Heart right ventricle (tissue), 16 donors: ENCODE measurements at regions not wholly inside any gene's neighbourhood (a gene's known extent, or its start where the extent isn't known, plus 50 kb on each side); places are given as distances from the start of the nearest gene placed in this dataset.
A peak's percentile ranks its signal among the peaks of the same experiment; 100 is the strongest.

ENCODE experiments used
- ATAC-seq, 8 donors: fragments of 200-7000 bp; cut with Tn5 transposase; one replicate each; pipeline ENCODE4 v1.9.1; 2020; ENCODE audit warnings: mild to moderate bottlenecking in 8 of 8, moderate library complexity in 8 of 8, moderate number of reproducible peaks in 1 of 8
- DNase-seq, 2 donors: peaks; one replicate each; pipeline ENCODE4 v3.0.0-alpha.2; 2020
- H3K27ac ChIP-seq, 10 donors: fragments of 200-600 bp; sonication (generic) in 2 of 10; one replicate each; pipeline versions ENCODE4 v1.5.0 to v1.8.0; 2020 to 2022; ENCODE audit warnings: mild to moderate bottlenecking in 3 of 10
- H3K27me3 ChIP-seq, 7 donors: fragments of 200-600 bp; one replicate each; pipeline ENCODE4 v1.8.0; 2021 to 2022; ENCODE audit warnings: mild to moderate bottlenecking in 2 of 7
- H3K36me3 ChIP-seq, 9 donors: fragments of 200-600 bp; sonication (generic) in 1 of 9; one replicate each; pipeline versions ENCODE4 v1.5.0 to v1.8.0; 2020 to 2022; ENCODE audit warnings: mild to moderate bottlenecking in 2 of 9
- H3K4me1 ChIP-seq, 9 donors: fragments of 200-600 bp; sonication (generic) in 1 of 9; one replicate each; pipeline versions ENCODE4 v1.5.0 to v1.8.0; 2020 to 2022; ENCODE audit warnings: mild to moderate bottlenecking in 4 of 9
- H3K4me3 ChIP-seq, 10 donors: fragments of 200-600 bp; sonication (generic) in 2 of 10; one replicate each; pipeline versions ENCODE4 v1.5.0 to v1.8.0; 2020 to 2022; ENCODE audit warnings: mild to moderate bottlenecking in 7 of 10, moderate library complexity in 2 of 10
- H3K9me3 ChIP-seq, 11 donors: fragments of 200-600 bp in 10 of 11; sonication (generic) in 2 of 11; one replicate each; pipeline versions ENCODE4 v1.5.0 to v1.8.0; 2013 to 2022; ENCODE audit warnings: mild to moderate bottlenecking in 2 of 11, control low read depth in 1 of 11, moderate library complexity in 1 of 11
- WGBS, 2 donors: extraction: QIAGEN DNeasy Blood & Tissue Kit; methylation state at CpG; one replicate each; pipeline ENCODE4 v1.1.7; 2013; ENCODE audit warnings: inconsistent platforms in 1 of 2; 5-methylcytosine and 5-hydroxymethylcytosine counted together
- intact Hi-C, 10 donors: fragments of 100-400 bp; cut with DNase I; formaldehyde crosslinking; loops; one replicate each; pipeline versions ENCODE4 v1.11.1 to v1.14.2; 2022
- TF ChIP-seq, protein P1 (sequence below), 9 donors: fragments of 200-600 bp; sonication (generic) in 2 of 9; IDR thresholded peaks; one replicate each; pipeline versions ENCODE4 v1.5.0 to v1.8.0; 2021 to 2022; ENCODE audit warnings: antibody characterized with exemption in 9 of 9, mild to moderate bottlenecking in 5 of 9, moderate library complexity in 1 of 9
- donor health status: Arrhythmogenic right ventricular cardiomyopathy.
- donor health status: ischemic (EF 13 %, LVEDD 7.1; RV severe dilation, severe dysfunction).
- donor health status: healthy with polysubstance abuse.
- donor health status: DM: no; HTN: yes; CAD: no.
- donor health status: DM: no; HTN: no; CAD: no.
- donor health status: ischemic (EF 25% LVEDD 6.9; RV normal size, moderate dysfunction).
- donor health status: ischemic (EF 25% LVEDD 5.7; RV mildly dilated, moderate dysfunction).
- donor health status: healthy.
- donor health status: DM: yes; HTN: yes; CAD: no.
- donor health status: Ischemic cardiomyopathy.
- donor health status: ischemic (EF 35%, LVEDD 5.7; RV mildly dilated, moderate dysfunction).
- donor health status: nonischemic (EF 11% LVEDD 7.7; RV severe dilation, severe dysfunction).
- donor health status: DM: yes; HTN: yes; CAD: no.
- donor health status: PGD.
- donor health status: ischemic (EF 29% LVEDD 5.4; RV normal size, mild dysfunction).
- donor health status: nonischemic (EF 23%, LVEDD 6.1; RV moderate dilation, normal function).

DNA sequence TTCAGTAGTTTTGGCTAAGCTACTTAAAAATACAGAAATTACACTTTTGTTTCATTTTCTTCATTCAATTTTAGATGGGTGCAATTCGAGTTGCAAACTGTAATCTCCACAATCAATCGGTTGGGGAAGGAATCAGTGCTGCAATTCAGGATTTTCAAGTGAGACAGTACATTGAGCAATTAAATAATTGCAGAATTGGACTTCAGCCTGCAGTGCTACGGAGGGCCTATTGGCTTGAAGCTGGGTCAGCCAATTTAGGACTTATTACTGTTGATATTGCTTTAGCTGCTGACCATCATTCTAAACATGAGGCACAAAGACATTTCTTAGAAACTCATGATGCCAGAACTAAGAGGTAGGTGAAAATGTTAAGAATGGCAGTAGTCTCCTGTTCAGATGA lies 77.7 kb downstream of the BLTP1 start:
- DNase-seq (no peak), ATAC-seq (no peak)
- H3K36me3 ChIP-seq: peaks cover 0 to 100% (median 3%) of the 10 kb centered on the region in 9 donors
- TF ChIP-seq, protein P1, sequence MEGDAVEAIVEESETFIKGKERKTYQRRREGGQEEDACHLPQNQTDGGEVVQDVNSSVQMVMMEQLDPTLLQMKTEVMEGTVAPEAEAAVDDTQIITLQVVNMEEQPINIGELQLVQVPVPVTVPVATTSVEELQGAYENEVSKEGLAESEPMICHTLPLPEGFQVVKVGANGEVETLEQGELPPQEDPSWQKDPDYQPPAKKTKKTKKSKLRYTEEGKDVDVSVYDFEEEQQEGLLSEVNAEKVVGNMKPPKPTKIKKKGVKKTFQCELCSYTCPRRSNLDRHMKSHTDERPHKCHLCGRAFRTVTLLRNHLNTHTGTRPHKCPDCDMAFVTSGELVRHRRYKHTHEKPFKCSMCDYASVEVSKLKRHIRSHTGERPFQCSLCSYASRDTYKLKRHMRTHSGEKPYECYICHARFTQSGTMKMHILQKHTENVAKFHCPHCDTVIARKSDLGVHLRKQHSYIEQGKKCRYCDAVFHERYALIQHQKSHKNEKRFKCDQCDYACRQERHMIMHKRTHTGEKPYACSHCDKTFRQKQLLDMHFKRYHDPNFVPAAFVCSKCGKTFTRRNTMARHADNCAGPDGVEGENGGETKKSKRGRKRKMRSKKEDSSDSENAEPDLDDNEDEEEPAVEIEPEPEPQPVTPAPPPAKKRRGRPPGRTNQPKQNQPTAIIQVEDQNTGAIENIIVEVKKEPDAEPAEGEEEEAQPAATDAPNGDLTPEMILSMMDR (IDR thresholded peaks at IDR 0.05): no peak
- no peak overlapping the region for H3K4me3 ChIP-seq
- H3K4me1 ChIP-seq: no peaks in the 10 kb centered on the region
- H3K27me3 ChIP-seq: no peaks in the 10 kb centered on the region
- WGBS, 2 donors: 92 to 94% methylated on average over 3 of the region's 3 CpGs
- no peak overlapping the region for H3K27ac ChIP-seq
- intact Hi-C loops: loop anchor here in 2 of 10 donors (5.0 to 10.0 kb wide), 2 partner anchors 275 to 328 kb away; partner anchors contain the start of gene TRPC3 (in 1 of the 2)
- no peaks in the 10 kb centered on the region for H3K9me3 ChIP-seq

DNA sequence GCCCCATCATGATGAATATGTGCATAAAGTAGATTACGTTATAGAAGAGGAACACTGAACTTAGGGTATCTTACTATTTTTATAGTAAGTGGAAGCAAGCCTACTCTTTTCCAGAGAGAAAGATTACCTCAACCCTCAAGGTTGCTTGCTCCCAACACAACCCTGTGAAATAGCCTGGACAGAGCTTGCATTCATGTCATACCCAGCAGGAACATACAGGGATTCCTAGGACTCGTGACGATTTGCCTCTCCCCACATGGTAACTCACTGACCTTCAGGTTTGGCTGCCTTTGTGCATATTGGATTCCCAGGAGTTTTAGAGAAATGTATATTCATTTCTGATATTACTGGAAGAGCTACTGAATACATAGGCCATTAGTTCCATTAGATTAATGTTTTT lies 80.5 kb downstream of the BLTP1 start:
- no peaks in the 10 kb centered on the region for H3K4me1 ChIP-seq
- no peak for DNase-seq
- H3K9me3 ChIP-seq: no peaks in the 10 kb centered on the region
- peaks cover 0 to 100% (median 11%) of the 10 kb centered on the region in 9 donors for H3K36me3 ChIP-seq
- no peak overlapping the region for H3K4me3 ChIP-seq
- H3K27ac ChIP-seq: no peak overlapping the region
- TF ChIP-seq, protein P1 (IDR thresholded peaks at IDR 0.05): no peak
- no peaks in the 10 kb centered on the region for H3K27me3 ChIP-seq
- ATAC-seq: peak in 3 of 8 donors; percentile 61 to 75 (median 70)
- 63 to 76% methylated on average over 3 of the region's 3 CpGs for WGBS, 2 donors
- intact Hi-C loops: no loop called here

DNA sequence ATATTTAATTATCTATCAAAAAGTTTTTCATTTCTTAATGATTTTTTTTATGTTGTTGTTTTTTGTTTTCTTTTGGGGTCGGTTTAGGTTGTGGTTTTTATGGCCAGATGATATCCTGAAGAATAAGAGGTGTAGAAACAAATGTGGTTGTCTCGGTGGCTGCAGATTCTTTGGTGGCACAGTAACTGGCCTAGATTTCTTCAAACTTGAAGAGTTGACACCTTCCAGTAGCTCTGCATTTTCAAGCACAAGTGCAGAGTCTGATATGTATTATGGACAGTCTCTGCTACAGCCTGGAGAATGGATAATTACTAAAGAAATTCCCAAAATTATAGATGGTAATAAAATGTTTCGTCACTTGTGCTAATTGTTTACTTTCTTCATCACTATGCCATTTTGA lies 82.6 kb downstream of the BLTP1 start:
- intact Hi-C loops: no loop called here
- ATAC-seq (no peak), DNase-seq (no peak)
- WGBS, 2 donors: 92 to 93% methylated on average over 3 of the region's 3 CpGs
- H3K4me1 ChIP-seq: no peaks in the 10 kb centered on the region
- no peak overlapping the region for H3K27ac ChIP-seq
- no peaks in the 10 kb centered on the region for H3K27me3 ChIP-seq
- peaks cover 0 to 100% (median 11%) of the 10 kb centered on the region in 9 donors for H3K36me3 ChIP-seq
- no peaks in the 10 kb centered on the region for H3K9me3 ChIP-seq
- H3K4me3 ChIP-seq: no peak overlapping the region
- TF ChIP-seq, protein P1 (IDR thresholded peaks at IDR 0.05): no peak

DNA sequence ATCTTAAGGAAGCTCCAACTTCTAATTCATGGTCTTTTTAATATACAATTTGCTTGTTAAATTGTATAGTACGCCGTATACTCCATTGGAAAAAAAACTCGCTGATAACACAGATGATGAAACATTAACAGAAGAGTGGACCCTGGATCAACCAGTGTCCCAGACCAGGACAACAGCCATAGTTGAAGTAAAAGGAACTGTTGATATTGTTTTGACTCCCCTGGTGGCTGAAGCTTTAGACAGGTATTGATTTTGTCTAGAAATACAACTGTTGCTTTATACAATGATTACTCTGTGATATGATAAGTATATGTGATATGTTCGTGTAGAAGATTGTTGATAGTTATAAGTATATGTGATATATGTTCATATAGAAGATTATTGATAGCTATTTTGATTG lies 91.7 kb downstream of the BLTP1 start:
- no peaks in the 10 kb centered on the region for H3K9me3 ChIP-seq
- no peak overlapping the region for H3K4me3 ChIP-seq
- TF ChIP-seq, protein P1 (IDR thresholded peaks at IDR 0.05): no peak
- no peaks in the 10 kb centered on the region for H3K27me3 ChIP-seq
- WGBS, 2 donors: 97 to 99% methylated on average over 4 of the region's 4 CpGs
- intact Hi-C loops: no loop called here
- no peak overlapping the region for H3K27ac ChIP-seq
- H3K36me3 ChIP-seq: peaks cover 0 to 100% (median 34%) of the 10 kb centered on the region in 9 donors
- H3K4me1 ChIP-seq: no peaks in the 10 kb centered on the region
- ATAC-seq (no peak), DNase-seq (no peak)
